ENCODE measurements at regions not wholly inside any gene's neighbourhood (a gene's known extent, or its start where the extent isn't known, plus 50 kb on each side); places are given as distances from the start of the nearest gene placed in this dataset.
"Not testable (repeated sequence)": the region's sequence is repeated elsewhere in the genome, so short reads cannot be mapped to it uniquely, and the experiment has no call there.

GRCh38 chr3:39558775-39559306, 91.4 kb downstream of the MOBP start:
- no peak for DNase-seq

- no peak for DNase-seq
Observed at GRCh38 chr3:39559543-39559942, 92.1 kb downstream of the MOBP start.

GRCh38 chr3:39568508-39568907, 101.0 kb downstream of the MOBP start:
- DNase-seq, result no peak

- DNase-seq, result no peak
Observed at GRCh38 chr3:39569095-39569494, 101.6 kb downstream of the MOBP start.

GRCh38 chr3:39573392-39573791, 105.9 kb downstream of the MOBP start:
- no peak for DNase-seq

- no peak for DNase-seq
Observed at GRCh38 chr3:39577541-39577940, 110.1 kb downstream of the MOBP start.

GRCh38 chr3:39586215-39586614, 118.7 kb downstream of the MOBP start:
- DNase-seq, result not testable (repeated sequence)

- no peak for DNase-seq
Observed at GRCh38 chr3:39587113-39587512, 119.6 kb downstream of the MOBP start.

GRCh38 chr3:39590806-39591205, 123.3 kb downstream of the MOBP start:
- DNase-seq, result no peak

GRCh38 chr3:39592311-39593050, 125.0 kb downstream of the MOBP start:
- no peak for DNase-seq

- no peak for DNase-seq
Observed at GRCh38 chr3:39593341-39593740, 125.9 kb downstream of the MOBP start.

GRCh38 chr3:39601241-39601640, 133.8 kb downstream of the MOBP start:
- no peak for DNase-seq

GRCh38 chr3:39605837-39606236, 138.4 kb downstream of the MOBP start:
- no peak for DNase-seq

- no peak for DNase-seq
Observed at GRCh38 chr3:39626198-39626597, 158.7 kb downstream of the MOBP start.

- no peak for DNase-seq
Observed at GRCh38 chr3:39631136-39631535, 163.7 kb downstream of the MOBP start.

GRCh38 chr3:39637807-39638206, 170.3 kb downstream of the MOBP start:
- DNase-seq, result no peak

- no peak for DNase-seq
Observed at GRCh38 chr3:39638301-39638700, 170.8 kb downstream of the MOBP start.

GRCh38 chr3:39639344-39640236, 169.8 kb upstream of the MYRIP start:
- DNase-seq, result peak; percentile 16

GRCh38 chr3:39641274-39641673, 168.1 kb upstream of the MYRIP start:
- no peak for DNase-seq

GRCh38 chr3:39644176-39644575, 165.2 kb upstream of the MYRIP start:
- no peak for DNase-seq

GRCh38 chr3:39651256-39651655, 158.2 kb upstream of the MYRIP start:
- DNase-seq, result not testable (repeated sequence)

GRCh38 chr3:39651993-39652739, 157.2 kb upstream of the MYRIP start:
- no peak for DNase-seq

- DNase-seq, result not testable (repeated sequence)
Observed at GRCh38 chr3:39655718-39656117, 153.7 kb upstream of the MYRIP start.

Measured in CD4-positive, alpha-beta T cell treated with Interferon gamma for 1 hour (primary cell).